ENCODE measurements at regions not wholly inside any gene's neighbourhood (a gene's known extent, or its start where the extent isn't known, plus 50 kb on each side); places are given as distances from the start of the nearest gene placed in this dataset.

DNA sequence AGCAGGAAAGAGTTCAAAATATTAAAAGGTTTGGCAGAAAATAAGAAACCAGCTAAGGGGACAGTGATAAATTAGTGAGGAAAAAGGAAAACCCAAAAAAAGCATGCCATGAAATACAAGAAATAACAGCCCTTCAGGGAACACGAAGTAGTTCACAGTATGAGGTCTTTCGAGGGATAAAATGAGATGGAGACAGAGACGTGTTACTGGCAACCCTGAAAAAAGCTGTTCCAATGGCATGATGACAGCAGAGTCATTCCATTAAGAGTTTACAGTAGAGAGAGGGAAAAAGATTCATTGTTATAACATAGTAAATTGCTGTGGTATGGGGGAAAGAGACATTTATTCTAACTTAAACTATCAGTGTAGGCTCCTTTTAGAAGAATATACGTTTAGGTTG, 391.2 kb downstream of the ANKRD7 start:
- DNase-seq (ENCODE audit: low read depth) = no peak
- no peak overlapping the region for H3K4me3 ChIP-seq (ENCODE audit: low read length)
- TF ChIP-seq CTCF (conservative IDR thresholded peaks at IDR 0.05; ENCODE audit: low read depth, low read length) = no peak

- no peak for TF ChIP-seq CTCF (conservative IDR thresholded peaks at IDR 0.05; ENCODE audit: low read depth, low read length)
- no peak for DNase-seq (ENCODE audit: low read depth)
- H3K4me3 ChIP-seq (ENCODE audit: low read length) = no peak overlapping the region
Observed at GRCh38 chr7:118621810-118622360, 397.4 kb downstream of the ANKRD7 start.

GRCh38 chr7:118626739-118627138, 402.2 kb downstream of the ANKRD7 start:
- H3K4me3 ChIP-seq (ENCODE audit: low read length) = no peak overlapping the region
- no peak for TF ChIP-seq CTCF (conservative IDR thresholded peaks at IDR 0.05; ENCODE audit: low read depth, low read length)
- no peak for DNase-seq (ENCODE audit: low read depth)

- no peak overlapping the region for H3K4me3 ChIP-seq (ENCODE audit: low read length)
- DNase-seq (ENCODE audit: low read depth) = no peak
- no peak for TF ChIP-seq CTCF (conservative IDR thresholded peaks at IDR 0.05; ENCODE audit: low read depth, low read length)
Observed at GRCh38 chr7:118627467-118627866, 403.0 kb downstream of the ANKRD7 start.

- no peak overlapping the region for H3K4me3 ChIP-seq (ENCODE audit: low read length)
- TF ChIP-seq CTCF (conservative IDR thresholded peaks at IDR 0.05; ENCODE audit: low read depth, low read length) = no peak
- no peak for DNase-seq (ENCODE audit: low read depth)
Observed at GRCh38 chr7:118629898-118630438, 405.5 kb downstream of the ANKRD7 start.

DNA sequence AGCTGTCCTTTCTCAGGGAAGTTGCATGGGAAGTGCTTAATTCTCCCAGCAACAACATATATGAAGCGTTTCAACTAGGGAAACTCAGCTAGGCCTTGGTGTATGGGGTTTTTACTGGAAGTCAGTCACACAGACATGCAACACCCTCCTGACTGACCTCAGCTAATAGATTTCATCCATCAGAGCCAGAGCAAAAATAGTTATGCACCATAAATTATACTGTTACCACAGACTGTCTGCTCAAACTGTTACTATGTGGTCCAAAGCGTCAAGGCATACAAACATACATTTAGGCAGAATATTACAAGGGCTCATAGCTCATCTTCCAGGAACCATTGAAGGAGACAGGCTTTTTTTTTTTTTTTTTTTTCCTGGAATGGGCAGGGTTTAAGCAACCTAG, 417.9 kb downstream of the ANKRD7 start:
- no peak for DNase-seq (ENCODE audit: low read depth)
- TF ChIP-seq CTCF (conservative IDR thresholded peaks at IDR 0.05; ENCODE audit: low read depth, low read length) = no peak
- no peak overlapping the region for H3K4me3 ChIP-seq (ENCODE audit: low read length)

DNA sequence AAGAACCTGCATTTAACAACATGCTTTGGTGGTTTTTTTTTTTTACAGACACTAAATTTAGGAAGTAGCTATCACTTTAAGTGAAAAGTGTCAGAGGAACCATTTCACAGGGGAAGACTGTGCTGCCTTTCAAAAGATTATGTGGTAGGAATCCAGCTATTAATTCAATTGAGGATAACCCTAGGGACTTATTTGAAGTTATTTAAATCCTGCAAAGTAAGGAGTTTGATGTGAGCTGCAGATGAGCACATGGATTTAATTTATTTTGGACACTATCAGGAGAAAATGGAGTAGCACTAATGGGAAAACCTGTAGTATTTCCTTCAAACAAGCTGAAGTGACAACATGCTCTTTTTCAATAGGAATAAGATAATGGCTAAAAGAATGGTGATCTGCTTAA, 419.8 kb downstream of the ANKRD7 start:
- no peak for TF ChIP-seq CTCF (conservative IDR thresholded peaks at IDR 0.05; ENCODE audit: low read depth, low read length)
- H3K4me3 ChIP-seq (ENCODE audit: low read length) = no peak overlapping the region
- DNase-seq (ENCODE audit: low read depth) = no peak

All from retinal pigment epithelial cell (primary cell).